ENCODE measurements at regions not wholly inside any gene's neighbourhood (a gene's known extent, or its start where the extent isn't known, plus 50 kb on each side); places are given as distances from the start of the nearest gene placed in this dataset.

GRCh38 chr3:173273838-173274237 is 123.7 kb upstream of the NLGN1 start:
- TF ChIP-seq ERG (CRISPR knock-in tag; IDR thresholded peaks at IDR 0.05) (no peak), NR1H2 (CRISPR knock-in tag; IDR thresholded peaks at IDR 0.05) (no peak), MYBL2 (CRISPR knock-in tag; IDR thresholded peaks at IDR 0.05) (no peak), SMAD4 (CRISPR knock-in tag; IDR thresholded peaks at IDR 0.05) (no peak), ATF2 (CRISPR knock-in tag; IDR thresholded peaks at IDR 0.05; ENCODE audit: borderline replicate concordance, low read depth) (no peak), CDX4 (CRISPR knock-in tag; IDR thresholded peaks at IDR 0.05; ENCODE audit: borderline replicate concordance) (no peak), GTF2I (CRISPR knock-in tag; conservative IDR thresholded peaks at IDR 0.05) (no peak), FOXP4 (CRISPR knock-in tag; IDR thresholded peaks at IDR 0.05) (no peak), ZNF138 (CRISPR knock-in tag; conservative IDR thresholded peaks at IDR 0.05) (no peak), GABPB1 (CRISPR knock-in tag; IDR thresholded peaks at IDR 0.05) (no peak), SOX15 (CRISPR knock-in tag; IDR thresholded peaks at IDR 0.05) (no peak), ZNF396 (CRISPR knock-in tag; IDR thresholded peaks at IDR 0.05; ENCODE audit: borderline replicate concordance) (no peak), ZNF121 (CRISPR knock-in tag; IDR thresholded peaks at IDR 0.05) (no peak), ZNF232 (CRISPR knock-in tag; IDR thresholded peaks at IDR 0.05) (no peak), EMX1 (CRISPR knock-in tag; IDR thresholded peaks at IDR 0.05) (no peak), ATF6 (CRISPR knock-in tag; IDR thresholded peaks at IDR 0.05) (no peak)
- Mint-ChIP-seq H3K27me3 (ENCODE audit: low read depth) (no peaks in the 10 kb centered on the region), H3K4me3 (no peak overlapping the region), H3K4me1 (peaks cover 32% of the 10 kb centered on the region), H3K36me3 (peaks cover 5% of the 10 kb centered on the region; the same call in 1 of the 2 replicates), H3K9me3 (peaks cover 14% of the 10 kb centered on the region), H3K27ac (no peak overlapping the region)
- ATAC-seq = no peak
- ChIA-PET POLR2A (no interaction called here), CTCF (no interaction called here)
- no peak for DNase-seq (ENCODE audit: low spot score)

GRCh38 chr3:173268781-173269180 is 127.7 kb upstream of the SPATA16 start:
- ATAC-seq = no peak
- Mint-ChIP-seq H3K36me3 (no peaks in the 10 kb centered on the region), H3K27ac (no peak overlapping the region), H3K4me1 (peaks cover 51% of the 10 kb centered on the region), H3K9me3 (no peaks in the 10 kb centered on the region), H3K27me3 (ENCODE audit: low read depth) (no peaks in the 10 kb centered on the region; the same call in 1 of the 2 replicates), H3K4me3 (no peak overlapping the region)
- no peak for DNase-seq (ENCODE audit: low spot score)
- ChIA-PET POLR2A (no interaction called here), CTCF (no interaction called here)
- TF ChIP-seq TEAD4 (CRISPR knock-in tag; IDR thresholded peaks at IDR 0.05) (no peak), ATF3 (CRISPR knock-in tag; conservative IDR thresholded peaks at IDR 0.05) (no peak), GTF2I (CRISPR knock-in tag; conservative IDR thresholded peaks at IDR 0.05) (no peak), ZNF671 (CRISPR knock-in tag; IDR thresholded peaks at IDR 0.05) (no peak), NR1H2 (CRISPR knock-in tag; IDR thresholded peaks at IDR 0.05) (no peak), NFATC4 (CRISPR knock-in tag; IDR thresholded peaks at IDR 0.05) (no peak), ZNF512 (CRISPR knock-in tag; IDR thresholded peaks at IDR 0.05; ENCODE audit: borderline replicate concordance) (no peak), AR (CRISPR knock-in tag; IDR thresholded peaks at IDR 0.05) (no peak), FOXK1 (CRISPR knock-in tag; IDR thresholded peaks at IDR 0.05) (no peak), ZNF138 (CRISPR knock-in tag; conservative IDR thresholded peaks at IDR 0.05) (no peak), TP53 (CRISPR knock-in tag; IDR thresholded peaks at IDR 0.05) (no peak), ZNF416 (CRISPR knock-in tag; IDR thresholded peaks at IDR 0.05) (no peak), SP1 (CRISPR knock-in tag; conservative IDR thresholded peaks at IDR 0.05) (no peak)
